HG03108 (cell line): ENCODE measurements at regions not wholly inside any gene's neighbourhood (a gene's known extent, or its start where the extent isn't known, plus 50 kb on each side); places are given as distances from the start of the nearest gene placed in this dataset.

Source experiments
- ATAC-seq: cut with Tn5 transposase; IDR thresholded peaks from one replicate; pipeline ENCODE4 v1.9.1; 2021; ENCODE audit warnings: moderate library complexity; ENCODE audit not compliant: unreplicated experiment

GRCh38 chr9:89655990-89656657 lies 51.3 kb downstream of the GADD45G start:
- ATAC-seq = no peak

- ATAC-seq = no peak
Measured at GRCh38 chr9:89657295-89657694, 52.5 kb downstream of the GADD45G start.

- peak; percentile 66 for ATAC-seq
Measured at GRCh38 chr9:89657765-89658164, 53.0 kb downstream of the GADD45G start.

GRCh38 chr9:89658401-89658800 lies 53.6 kb downstream of the GADD45G start:
- ATAC-seq = no peak

GRCh38 chr9:89658931-89659330 lies 54.1 kb downstream of the GADD45G start:
- no peak for ATAC-seq

GRCh38 chr9:89659473-89659872 lies 54.7 kb downstream of the GADD45G start:
- ATAC-seq = no peak

- no peak for ATAC-seq
Measured at GRCh38 chr9:89659891-89660685, 55.3 kb downstream of the GADD45G start.

GRCh38 chr9:89661391-89661949 lies 56.7 kb downstream of the GADD45G start:
- ATAC-seq = no peak

- no peak for ATAC-seq
Measured at GRCh38 chr9:89661956-89662717, 57.3 kb downstream of the GADD45G start.

- ATAC-seq = no peak
Measured at GRCh38 chr9:89662718-89663613, 58.2 kb downstream of the GADD45G start.

GRCh38 chr9:89663614-89663970 lies 58.8 kb downstream of the GADD45G start:
- ATAC-seq = no peak

GRCh38 chr9:89664010-89664409 lies 59.2 kb downstream of the GADD45G start:
- no peak for ATAC-seq

GRCh38 chr9:89664896-89665329 lies 60.1 kb downstream of the GADD45G start:
- ATAC-seq = no peak

- no peak for ATAC-seq
Measured at GRCh38 chr9:89666364-89666763, 61.6 kb downstream of the GADD45G start.

- no peak for ATAC-seq
Measured at GRCh38 chr9:89666950-89667349, 62.1 kb downstream of the GADD45G start.

GRCh38 chr9:89667726-89668125 lies 62.9 kb downstream of the GADD45G start:
- no peak for ATAC-seq

- no peak for ATAC-seq
Measured at GRCh38 chr9:89668216-89668865, 63.5 kb downstream of the GADD45G start.

GRCh38 chr9:89668866-89669246 lies 64.0 kb downstream of the GADD45G start:
- ATAC-seq = no peak

- no peak for ATAC-seq
Measured at GRCh38 chr9:89669361-89669842, 64.6 kb downstream of the GADD45G start.

- no peak for ATAC-seq
Measured at GRCh38 chr9:89670114-89670513, 65.3 kb downstream of the GADD45G start.
